ENCODE measurements at regions not wholly inside any gene's neighbourhood (a gene's known extent, or its start where the extent isn't known, plus 50 kb on each side); places are given as distances from the start of the nearest gene placed in this dataset.

- no peak for DNase-seq
Measured at GRCh38 chr5:57332361-57332760, 150.2 kb downstream of the ACTBL2 start.

GRCh38 chr5:57327561-57328367 is 153.9 kb downstream of the GPBP1 start:
- DNase-seq, result no peak

- no peak for DNase-seq
Measured at GRCh38 chr5:57325678-57326397, 152.0 kb downstream of the GPBP1 start.

GRCh38 chr5:57324861-57325260 is 151.0 kb downstream of the GPBP1 start:
- DNase-seq, result no peak

GRCh38 chr5:57324181-57324580 is 150.3 kb downstream of the GPBP1 start:
- DNase-seq, result no peak

DNA sequence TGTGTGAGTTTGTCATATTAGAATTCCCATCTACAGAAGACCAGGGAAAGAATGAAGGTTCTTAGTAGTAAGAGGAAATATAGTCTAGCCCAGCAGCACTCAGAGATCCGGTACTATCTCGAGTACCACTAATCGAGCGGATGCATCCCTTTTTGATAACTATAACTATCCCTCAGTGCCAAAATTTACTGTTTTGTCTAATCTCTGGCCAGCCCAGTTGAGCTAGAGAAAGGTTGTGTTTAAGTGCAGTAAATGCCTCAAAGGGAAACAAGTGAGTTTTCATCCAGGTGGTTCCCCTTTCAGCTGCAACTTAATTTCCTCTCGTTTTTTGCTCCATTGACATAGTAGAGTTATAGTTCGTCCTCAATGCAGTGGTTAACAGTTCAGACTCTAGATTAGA is 146.7 kb downstream of the GPBP1 start:
- DNase-seq, result no peak

DNA sequence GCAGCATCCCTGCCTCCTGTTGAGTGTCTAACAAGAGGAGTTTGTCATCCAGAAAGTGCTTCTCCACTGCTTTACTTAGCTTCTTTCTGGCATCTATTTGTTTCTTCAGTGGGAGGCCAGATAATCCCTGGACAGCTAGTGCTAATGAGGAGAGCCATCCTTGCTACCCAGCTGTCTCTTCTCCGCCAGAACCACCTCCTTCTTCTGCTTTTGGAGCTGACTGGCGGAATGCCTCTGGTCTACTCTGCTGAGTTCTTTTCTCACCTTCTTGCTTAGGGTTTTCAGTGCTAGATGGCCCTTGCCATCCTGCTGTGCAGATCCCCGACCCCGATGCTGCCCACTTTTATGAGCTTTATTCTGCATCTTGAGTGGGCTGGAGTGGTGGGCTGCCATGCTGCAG is 145.8 kb downstream of the GPBP1 start:
- DNase-seq, result no peak

- DNase-seq, result no peak
Measured at GRCh38 chr5:57318251-57318650, 144.4 kb downstream of the GPBP1 start.

GRCh38 chr5:57317341-57317740 is 143.5 kb downstream of the GPBP1 start:
- DNase-seq, result no peak

- DNase-seq, result no peak
Measured at GRCh38 chr5:57316798-57317327, 143.0 kb downstream of the GPBP1 start.

- no peak for DNase-seq
Measured at GRCh38 chr5:57315941-57316340, 142.1 kb downstream of the GPBP1 start.

All from NCI-H524 (cell line).